ENCODE measurements at regions not wholly inside any gene's neighbourhood (a gene's known extent, or its start where the extent isn't known, plus 50 kb on each side); places are given as distances from the start of the nearest gene placed in this dataset.
"Not testable (repeated sequence)": the region's sequence is repeated elsewhere in the genome, so short reads cannot be mapped to it uniquely, and the experiment has no call there.

GRCh38 chr5:34467436-34467835 is 188.7 kb upstream of the RAI14 start:
- no peak for DNase-seq
- Histone ChIP-seq H3K4me3 (no peak overlapping the region), H3K27ac (no peak overlapping the region), H3K4me1 (replicated peaks in 1 of 2) (no peaks in the 10 kb centered on the region), H3K36me3 (replicated peaks in 1 of 2) (no peaks in the 10 kb centered on the region), H3K27me3 (no peaks in the 10 kb centered on the region), H3K9me3 (replicated peaks in 1 of 3) (no peaks in the 10 kb centered on the region)
- intact Hi-C loops (cut with DNase I) = loop anchor here in 1 of 2 donors (5.0 kb wide), 1 partner anchor 470 kb away; no protein-coding TSS in a partner anchor
- TF ChIP-seq CTCF (IDR thresholded peaks at IDR 0.05) (no peak), POLR2A (IDR thresholded peaks at IDR 0.05) (no peak)
- WGBS, 4 donors = 73 to 81% (median 75%) methylated on average over 8 of the region's 8 CpGs

GRCh38 chr5:34467984-34468383 is 188.1 kb upstream of the RAI14 start:
- H3K36me3 ChIP-seq (replicated peaks in 1 of 2); H3K4me3 ChIP-seq; H3K27ac ChIP-seq; H3K27me3 ChIP-seq; H3K9me3 ChIP-seq (replicated peaks in 1 of 3); DNase-seq; H3K4me1 ChIP-seq (replicated peaks in 1 of 2): not testable (repeated sequence)
- WGBS, 4 donors = 35 to 47% (median 38%) methylated on average over 3 of the region's 3 CpGs
- intact Hi-C loops (cut with DNase I) = loop anchor here in 1 of 2 donors (5.0 kb wide), 1 partner anchor 471 kb away; no protein-coding TSS in a partner anchor

DNA sequence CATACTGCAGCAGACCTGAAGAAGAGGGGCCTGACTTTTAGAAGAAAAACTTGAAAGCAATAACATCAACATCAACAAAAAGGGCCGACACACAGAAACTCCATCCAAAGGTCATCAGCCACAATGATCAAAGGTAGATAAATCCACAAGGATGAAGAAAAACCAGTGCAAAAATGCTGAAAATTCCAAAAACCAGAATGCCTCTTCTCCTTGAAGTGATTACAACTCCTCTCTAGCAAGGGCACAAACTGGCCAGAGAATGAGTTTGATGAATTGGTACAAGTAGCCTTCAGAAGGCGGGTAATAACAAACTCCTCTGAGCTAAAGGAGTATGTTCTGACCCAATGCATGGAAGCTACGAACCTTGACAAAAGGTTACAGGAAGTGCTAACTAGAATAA is 186.2 kb upstream of the RAI14 start:
- intact Hi-C loops (cut with DNase I) = loop anchor here in 1 of 2 donors (5.0 kb wide), 2 partner anchors 473 to 532 kb away; no protein-coding TSS in a partner anchor
- Histone ChIP-seq H3K27me3 (no peaks in the 10 kb centered on the region), H3K4me1 (replicated peaks in 1 of 2) (no peaks in the 10 kb centered on the region), H3K4me3 (no peak overlapping the region), H3K9me3 (replicated peaks in 1 of 3) (no peaks in the 10 kb centered on the region), H3K27ac (no peak overlapping the region), H3K36me3 (replicated peaks in 1 of 2) (no peaks in the 10 kb centered on the region)
- no peak for DNase-seq
- WGBS, 4 donors = 68 to 82% (median 72%) methylated on average over 3 of the region's 3 CpGs
- TF ChIP-seq CTCF (IDR thresholded peaks at IDR 0.05) (no peak), POLR2A (IDR thresholded peaks at IDR 0.05) (no peak)

GRCh38 chr5:34474573-34475021 is 181.5 kb upstream of the RAI14 start:
- no peak overlapping the region for H3K27ac ChIP-seq
- TF ChIP-seq POLR2A (IDR thresholded peaks at IDR 0.05) = no peak
- TF ChIP-seq CTCF (IDR thresholded peaks at IDR 0.05) = peak; percentile 83 to 95 (median 87)
- WGBS, 4 donors = 20 to 30% (median 24%) methylated on average over 4 of the region's 4 CpGs
- no peaks in the 10 kb centered on the region for H3K27me3 ChIP-seq
- H3K4me3 ChIP-seq = no peak overlapping the region
- intact Hi-C loops (cut with DNase I) = loop anchor here in 1 of 2 donors (5.0 kb wide), 1 partner anchor 528 kb away; no protein-coding TSS in a partner anchor
- DNase-seq = peak in 4 of 7 donors; percentile 14 to 38 (median 26)
- no peaks in the 10 kb centered on the region for H3K36me3 ChIP-seq (replicated peaks in 1 of 2)
- no peaks in the 10 kb centered on the region for H3K4me1 ChIP-seq (replicated peaks in 1 of 2)
- H3K9me3 ChIP-seq (replicated peaks in 1 of 3) = no peaks in the 10 kb centered on the region

DNA sequence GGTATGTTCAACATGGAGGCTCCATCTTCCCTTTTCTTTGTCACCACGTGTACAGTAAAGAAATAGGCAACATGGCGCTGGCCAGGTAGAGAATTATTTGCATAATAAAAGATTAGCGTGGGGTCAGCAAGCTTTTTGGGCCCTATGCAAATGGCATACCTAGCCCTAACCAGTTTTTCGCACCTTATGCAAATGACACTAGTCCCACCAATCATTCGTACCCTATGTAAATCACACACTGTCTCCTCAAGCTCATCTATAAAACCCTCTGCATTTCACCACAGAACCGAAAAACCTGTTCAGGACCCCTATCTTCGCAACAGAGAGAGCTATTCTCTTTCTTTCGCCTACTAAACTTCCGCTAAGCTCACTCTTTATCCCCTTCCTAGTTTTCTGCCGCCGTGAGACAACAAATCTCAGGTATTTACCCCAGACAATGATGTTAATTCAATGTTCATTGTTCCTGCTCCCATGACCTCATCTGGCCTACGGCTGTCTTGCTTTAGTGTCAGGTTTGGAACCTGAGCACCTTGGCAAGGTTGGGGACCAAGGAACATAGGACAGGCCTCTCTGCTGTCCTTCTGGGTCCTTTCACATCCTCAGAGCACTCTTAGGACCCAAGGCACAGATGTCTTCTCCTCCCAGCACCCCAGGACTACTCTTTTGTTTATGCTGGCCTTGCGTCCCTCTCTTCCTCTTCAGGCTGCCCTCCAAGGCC is 180.7 kb upstream of the RAI14 start:
- DNase-seq = no peak
- no peak for TF ChIP-seq POLR2A (IDR thresholded peaks at IDR 0.05)
- TF ChIP-seq CTCF (IDR thresholded peaks at IDR 0.05) = no peak
- no peaks in the 10 kb centered on the region for H3K4me1 ChIP-seq (replicated peaks in 1 of 2)
- 81 to 84% (median 82%) methylated on average over 13 of the region's 13 CpGs for WGBS, 4 donors
- intact Hi-C loops (cut with DNase I) = no loop called here
- H3K36me3 ChIP-seq (replicated peaks in 1 of 2) = no peaks in the 10 kb centered on the region
- no peaks in the 10 kb centered on the region for H3K9me3 ChIP-seq (replicated peaks in 1 of 3)
- no peak overlapping the region for H3K27ac ChIP-seq
- no peak overlapping the region for H3K4me3 ChIP-seq
- H3K27me3 ChIP-seq = no peaks in the 10 kb centered on the region

Data from adrenal gland (tissue), 9 donors.